Muscle layer of colon (tissue), 2 donors: ENCODE measurements at regions not wholly inside any gene's neighbourhood (a gene's known extent, or its start where the extent isn't known, plus 50 kb on each side); places are given as distances from the start of the nearest gene placed in this dataset.
"Not testable (repeated sequence)": the region's sequence is repeated elsewhere in the genome, so short reads cannot be mapped to it uniquely, and the experiment has no call there.

Experiments
- H3K27ac ChIP-seq: one replicate; pipeline ENCODE4 v1.7.0; 2013; ENCODE audit warnings: low read depth, mild to moderate bottlenecking, low read length, moderate library complexity
- H3K27me3 ChIP-seq, 2 donors: one replicate each; pipeline ENCODE4 v1.7.0; 2013; ENCODE audit warnings: low read length in 2 of 2, mild to moderate bottlenecking in 2 of 2; ENCODE audit not compliant: insufficient read depth in 2 of 2, control insufficient read depth in 1 of 2
- H3K36me3 ChIP-seq: one replicate; pipeline ENCODE4 v1.7.0; 2013; ENCODE audit warnings: mild to moderate bottlenecking, low read length; ENCODE audit not compliant: insufficient read depth
- H3K4me1 ChIP-seq: one replicate; pipeline ENCODE4 v1.7.0; 2013; ENCODE audit warnings: mild to moderate bottlenecking, low read length; ENCODE audit not compliant: insufficient read depth
- H3K4me3 ChIP-seq, 2 donors: one replicate each; pipeline ENCODE4 v1.7.0; 2013; ENCODE audit warnings: low read length in 2 of 2, low read depth in 1 of 2, mild to moderate bottlenecking in 1 of 2, moderate library complexity in 1 of 2
- H3K9ac ChIP-seq: one replicate; pipeline ENCODE4 v1.7.0; 2013; ENCODE audit warnings: low read length
- H3K9me3 ChIP-seq: one replicate; pipeline ENCODE4 v1.7.0; 2013; ENCODE audit warnings: mild to moderate bottlenecking, low read length
- donor health status: abdominal sarcoma.
- donor health status: Adenocarcinoma of cecum.

- Histone ChIP-seq H3K36me3 (no peaks in the 10 kb centered on the region), H3K4me3 (no peak overlapping the region), H3K9me3 (no peaks in the 10 kb centered on the region), H3K4me1 (no peaks in the 10 kb centered on the region), H3K27me3 (no peaks in the 10 kb centered on the region), H3K9ac (no peak overlapping the region), H3K27ac (no peak overlapping the region)
Observed at GRCh38 chr5:43815497-43815896, 212.5 kb downstream of the NNT start.

- Histone ChIP-seq H3K36me3 (no peaks in the 10 kb centered on the region), H3K9ac (no peak overlapping the region), H3K27ac (no peak overlapping the region), H3K4me3 (no peak overlapping the region), H3K27me3 (no peaks in the 10 kb centered on the region), H3K9me3 (no peaks in the 10 kb centered on the region), H3K4me1 (peaks cover 4% of the 10 kb centered on the region)
Observed at GRCh38 chr5:43804723-43805122, 201.7 kb downstream of the NNT start.

- H3K4me3 ChIP-seq = no peak overlapping the region
- H3K27me3 ChIP-seq = no peaks in the 10 kb centered on the region
- H3K9me3 ChIP-seq = no peaks in the 10 kb centered on the region
- no peak overlapping the region for H3K9ac ChIP-seq
- H3K27ac ChIP-seq = no peak overlapping the region
- H3K36me3 ChIP-seq = no peaks in the 10 kb centered on the region
- H3K4me1 ChIP-seq = peaks cover 4% of the 10 kb centered on the region
Observed at GRCh38 chr5:43804041-43804440, 201.1 kb downstream of the NNT start.

GRCh38 chr5:43802651-43803050 is 199.7 kb downstream of the NNT start:
- no peaks in the 10 kb centered on the region for H3K36me3 ChIP-seq
- H3K4me3 ChIP-seq = no peak overlapping the region
- peaks cover 4% of the 10 kb centered on the region for H3K4me1 ChIP-seq
- H3K27me3 ChIP-seq = no peaks in the 10 kb centered on the region
- no peaks in the 10 kb centered on the region for H3K9me3 ChIP-seq
- H3K27ac ChIP-seq = no peak overlapping the region
- H3K9ac ChIP-seq = no peak overlapping the region

- no peaks in the 10 kb centered on the region for H3K27me3 ChIP-seq
Observed at GRCh38 chr5:43802119-43802518, 199.1 kb downstream of the NNT start.

GRCh38 chr5:43798740-43799139 is 195.8 kb downstream of the NNT start:
- Histone ChIP-seq H3K27ac (no peak overlapping the region), H3K36me3 (no peaks in the 10 kb centered on the region), H3K9me3 (no peaks in the 10 kb centered on the region), H3K4me3 (no peak overlapping the region), H3K9ac (no peak overlapping the region), H3K4me1 (peaks cover 4% of the 10 kb centered on the region), H3K27me3 (no peaks in the 10 kb centered on the region)

More at GRCh38 chr5:43802119-43802518, 199.1 kb downstream of the NNT start:
- H3K9me3 ChIP-seq = no peaks in the 10 kb centered on the region
- no peak overlapping the region for H3K27ac ChIP-seq
- peaks cover 4% of the 10 kb centered on the region for H3K4me1 ChIP-seq
- no peak overlapping the region for H3K9ac ChIP-seq
- no peak overlapping the region for H3K4me3 ChIP-seq
- no peaks in the 10 kb centered on the region for H3K36me3 ChIP-seq

GRCh38 chr5:43791880-43792279 is 188.9 kb downstream of the NNT start:
- H3K9me3 ChIP-seq, H3K4me1 ChIP-seq, H3K4me3 ChIP-seq, H3K27ac ChIP-seq, H3K36me3 ChIP-seq, H3K27me3 ChIP-seq, H3K9ac ChIP-seq: not testable (repeated sequence)

- no peak overlapping the region for H3K27ac ChIP-seq
Observed at GRCh38 chr5:43785198-43785597, 182.2 kb downstream of the NNT start.

GRCh38 chr5:43780586-43780985 is 177.6 kb downstream of the NNT start:
- Histone ChIP-seq H3K4me1 (peaks cover 4% of the 10 kb centered on the region), H3K36me3 (no peaks in the 10 kb centered on the region), H3K4me3 (no peak overlapping the region), H3K27me3 (no peaks in the 10 kb centered on the region), H3K9ac (no peak overlapping the region), H3K27ac (no peak overlapping the region), H3K9me3 (no peaks in the 10 kb centered on the region)

More at GRCh38 chr5:43785198-43785597, 182.2 kb downstream of the NNT start:
- no peaks in the 10 kb centered on the region for H3K27me3 ChIP-seq
- H3K36me3 ChIP-seq = no peaks in the 10 kb centered on the region
- H3K4me1 ChIP-seq = peaks cover 4% of the 10 kb centered on the region
- H3K9ac ChIP-seq = no peak overlapping the region
- no peaks in the 10 kb centered on the region for H3K9me3 ChIP-seq
- no peak overlapping the region for H3K4me3 ChIP-seq

- no peaks in the 10 kb centered on the region for H3K9me3 ChIP-seq
- H3K36me3 ChIP-seq = no peaks in the 10 kb centered on the region
- H3K4me1 ChIP-seq = peaks cover 4% of the 10 kb centered on the region
- H3K27me3 ChIP-seq = no peaks in the 10 kb centered on the region
- H3K4me3 ChIP-seq = no peak overlapping the region
- no peak overlapping the region for H3K9ac ChIP-seq
- no peak overlapping the region for H3K27ac ChIP-seq
Observed at GRCh38 chr5:43774881-43775399, 172.0 kb downstream of the NNT start.

GRCh38 chr5:43773478-43773844 is 170.5 kb downstream of the NNT start:
- no peaks in the 10 kb centered on the region for H3K9me3 ChIP-seq
- H3K36me3 ChIP-seq = no peaks in the 10 kb centered on the region
- H3K4me3 ChIP-seq = no peak overlapping the region
- H3K27me3 ChIP-seq = no peaks in the 10 kb centered on the region
- H3K4me1 ChIP-seq = peaks cover 4% of the 10 kb centered on the region
- H3K9ac ChIP-seq = no peak overlapping the region
- no peak overlapping the region for H3K27ac ChIP-seq

GRCh38 chr5:43772764-43773477 is 169.9 kb downstream of the NNT start:
- H3K4me1 ChIP-seq = peaks cover 4% of the 10 kb centered on the region
- H3K36me3 ChIP-seq = no peaks in the 10 kb centered on the region
- no peaks in the 10 kb centered on the region for H3K9me3 ChIP-seq
- no peaks in the 10 kb centered on the region for H3K27me3 ChIP-seq
- no peak overlapping the region for H3K4me3 ChIP-seq
- H3K9ac ChIP-seq = no peak overlapping the region
- no peak overlapping the region for H3K27ac ChIP-seq
